Tibial artery (tissue), 4 donors: ENCODE measurements at regions not wholly inside any gene's neighbourhood (a gene's known extent, or its start where the extent isn't known, plus 50 kb on each side); places are given as distances from the start of the nearest gene placed in this dataset.

Experiments used
- DNase-seq, 2 donors: peaks; one replicate each; pipeline ENCODE4 v3.0.0-alpha.2; 2019
- H3K27ac ChIP-seq, 2 donors: fragments of 200-600 bp; sonication (generic) in 1 of 2; 1 replicate in 1 of 2; 2 replicates in 1 of 2; pipeline ENCODE4 v1.5.1; 2018 to 2019; ENCODE audit warnings: mild to moderate bottlenecking in 1 of 2
- H3K27me3 ChIP-seq, 2 donors: fragments of 200-600 bp; sonication (generic) in 1 of 2; one replicate each; pipeline versions ENCODE4 v1.5.1 to v1.6.0; 2016 to 2019
- H3K36me3 ChIP-seq, 3 donors: fragments of 200-600 bp; sonication (generic) in 2 of 3; one replicate each; pipeline ENCODE4 v1.5.1; 2016 to 2019; ENCODE audit warnings: mild to moderate bottlenecking in 2 of 3
- H3K4me1 ChIP-seq, 4 donors: fragments of 200-600 bp; sonication (generic) in 2 of 4; 1 replicate in 3 of 4; 2 replicates in 1 of 4; pipeline ENCODE4 v1.5.1; 2016 to 2019
- H3K4me3 ChIP-seq, 2 donors: fragments of 200-600 bp; sonication (generic) in 1 of 2; 1 replicate in 1 of 2; 2 replicates in 1 of 2; pipeline ENCODE4 v1.5.1; 2018 to 2019; ENCODE audit warnings: mild to moderate bottlenecking in 2 of 2
- H3K9me3 ChIP-seq, 3 donors: fragments of 200-600 bp; sonication (generic) in 1 of 3; one replicate each; pipeline ENCODE4 v1.5.1; 2016 to 2019
- CTCF ChIP-seq, 2 experiments: fragments of 200-600 bp in 1 of 2; fragments of 450-650 bp in 1 of 2; IDR thresholded peaks; one replicate each; pipeline ENCODE4 v1.5.1; 2017 to 2019; ENCODE audit warnings: antibody characterized with exemption in 2 of 2, mild to moderate bottlenecking in 1 of 2, moderate library complexity in 1 of 2
- intact Hi-C: fragments of 100-400 bp; cut with DNase I; formaldehyde crosslinking; loops from one replicate; pipeline ENCODE4 v1.15.0; 2023; ENCODE audit warnings: low total_unique reads

GRCh38 chr10:78188446-78188845 is 154.8 kb downstream of the RPS24 start:
- H3K36me3 ChIP-seq, result no peaks in the 10 kb centered on the region
- intact Hi-C loops, result no loop called here
- H3K4me3 ChIP-seq, result no peak overlapping the region
- no peak for TF ChIP-seq CTCF (IDR thresholded peaks at IDR 0.05)
- H3K27me3 ChIP-seq, result no peaks in the 10 kb centered on the region
- H3K27ac ChIP-seq, result no peak overlapping the region
- peaks cover 0 to 10% (median 2%) of the 10 kb centered on the region in 4 donors for H3K4me1 ChIP-seq
- DNase-seq, result no peak
- peaks cover 0 to 4% (median 0%) of the 10 kb centered on the region in 3 donors for H3K9me3 ChIP-seq

- intact Hi-C loops, result no loop called here
- H3K27ac ChIP-seq, result no peak overlapping the region
- H3K9me3 ChIP-seq, result peaks cover 0 to 9% (median 0%) of the 10 kb centered on the region in 3 donors
- peaks cover 0 to 9% (median 2%) of the 10 kb centered on the region in 4 donors for H3K4me1 ChIP-seq
- DNase-seq, result no peak
- H3K4me3 ChIP-seq, result no peak overlapping the region
- no peak for TF ChIP-seq CTCF (IDR thresholded peaks at IDR 0.05)
- H3K27me3 ChIP-seq, result no peaks in the 10 kb centered on the region
- H3K36me3 ChIP-seq, result no peaks in the 10 kb centered on the region
Measured at GRCh38 chr10:78190051-78190825, 156.6 kb downstream of the RPS24 start.

GRCh38 chr10:78191301-78191700 is 157.6 kb downstream of the RPS24 start:
- no peak overlapping the region for H3K27ac ChIP-seq
- no peak overlapping the region for H3K4me3 ChIP-seq
- H3K36me3 ChIP-seq, result no peaks in the 10 kb centered on the region
- H3K9me3 ChIP-seq, result peaks cover 0 to 9% (median 0%) of the 10 kb centered on the region in 3 donors
- no peaks in the 10 kb centered on the region for H3K27me3 ChIP-seq
- intact Hi-C loops, result no loop called here
- no peaks in the 10 kb centered on the region for H3K4me1 ChIP-seq
- TF ChIP-seq CTCF (IDR thresholded peaks at IDR 0.05), result no peak
- DNase-seq, result no peak

- Histone ChIP-seq H3K4me3 (no peak overlapping the region), H3K36me3 (no peaks in the 10 kb centered on the region), H3K9me3 (peaks cover 0 to 9% (median 0%) of the 10 kb centered on the region in 3 donors), H3K27me3 (no peaks in the 10 kb centered on the region), H3K4me1 (no peaks in the 10 kb centered on the region), H3K27ac (no peak overlapping the region)
- TF ChIP-seq CTCF (IDR thresholded peaks at IDR 0.05), result no peak
- no peak for DNase-seq
- intact Hi-C loops, result no loop called here
Measured at GRCh38 chr10:78193189-78193588, 159.5 kb downstream of the RPS24 start.

- no peak overlapping the region for H3K27ac ChIP-seq
Measured at GRCh38 chr10:78194050-78194449, 160.4 kb downstream of the RPS24 start.

More at GRCh38 chr10:78194050-78194449, 160.4 kb downstream of the RPS24 start:
- no peak for DNase-seq
- no peak for TF ChIP-seq CTCF (IDR thresholded peaks at IDR 0.05)
- intact Hi-C loops, result no loop called here
- Histone ChIP-seq H3K27me3 (no peaks in the 10 kb centered on the region), H3K9me3 (peaks cover 0 to 9% (median 0%) of the 10 kb centered on the region in 3 donors), H3K4me1 (no peaks in the 10 kb centered on the region), H3K4me3 (no peak overlapping the region), H3K36me3 (no peaks in the 10 kb centered on the region)
